GM12878 (cell line): ENCODE measurements at regions not wholly inside any gene's neighbourhood (a gene's known extent, or its start where the extent isn't known, plus 50 kb on each side); places are given as distances from the start of the nearest gene placed in this dataset.

Source experiments
- ATAC-seq: fragments of 200-7000 bp; cut with Tn5 transposase; 3 replicates; pipeline ENCODE4 v1.9.1; 2020; ENCODE audit warnings: mild to moderate bottlenecking, moderate library complexity
- BruUV-seq: library from RNA; stranded (reverse); fragments of 400-500 nt; replicated peaks from 2 replicates; lab custom pipeline; 2021; lab: Mats Ljungman, UMichigan
- CTCF ChIA-PET: fragments of 300-600 bp; sonication (Branson Sonifier 250); formaldehyde crosslinking; extraction: SDS; loops from one replicate; lab custom pipeline; 2021; ENCODE audit warnings: inconsistent platforms; lab: Yijun Ruan, JAX
- POLR2A ChIA-PET: fragments of 350-600 bp; formaldehyde crosslinking; extraction: SDS; loops from one replicate; lab custom pipeline; 2021; ENCODE audit warnings: inconsistent platforms; lab: Charles Lee
- RAD21 ChIA-PET: fragments of 300-600 bp; sonication (Branson Sonifier 250); formaldehyde crosslinking; loops from one replicate; lab custom pipeline; 2023; ENCODE audit warnings: antibody characterized with exemption; ENCODE audit not compliant: unreplicated experiment; lab: Charles Lee
- SMC1A ChIA-PET: fragments of 300-600 bp; sonication (Branson Sonifier 250); formaldehyde crosslinking; loops from one replicate; lab custom pipeline; 2023; ENCODE audit not compliant: unreplicated experiment, uncharacterized antibody; lab: Charles Lee
- DNase-seq: peaks from one replicate; pipeline ENCODE4 v3.0.0-alpha.2; 2011; ENCODE audit warnings: low read depth, low spot score
- FAIRE-seq: peaks from 3 replicates; lab custom pipeline; 2011; peaks lifted over from hg19 to GRCh38; lab: Jason Lieb, UNC
- H2AFZ ChIP-seq: 2 replicates; pipeline ENCODE4 v1.6.0; 2011; ENCODE audit warnings: low read depth, low read length, control low read depth; ENCODE audit not compliant: control insufficient read depth
- H3K27ac ChIP-seq: 2 replicates; pipeline ENCODE4 v1.5.1; 2011; ENCODE audit warnings: control low read depth; ENCODE audit not compliant: control insufficient read depth, insufficient read depth
- H3K27me3 ChIP-seq, 2 experiments: replicated peaks in 1 of 2; 2 replicates each; pipeline versions ENCODE4 v1.6.0 to v1.6.1; 2011; ENCODE audit warnings: low read length in 1 of 2; ENCODE audit not compliant: control insufficient read depth in 2 of 2, insufficient read depth in 2 of 2
- H3K36me3 ChIP-seq, 2 experiments: 2 replicates each; pipeline ENCODE4 v1.5.1; 2011; ENCODE audit warnings: low read length in 1 of 2; ENCODE audit not compliant: control insufficient read depth in 2 of 2, insufficient read depth in 2 of 2
- H3K4me1 ChIP-seq: 2 replicates; pipeline ENCODE4 v1.6.1; 2011; ENCODE audit warnings: mild to moderate bottlenecking, low read length, moderate library complexity, mixed read lengths; ENCODE audit not compliant: control insufficient read depth, insufficient read depth
- H3K4me2 ChIP-seq: 2 replicates; pipeline ENCODE4 v1.6.0; 2011; ENCODE audit warnings: control low read depth; ENCODE audit not compliant: control insufficient read depth, insufficient read depth
- H3K4me3 ChIP-seq: fragments of 200-600 bp; sonication (generic); 2 replicates; pipeline ENCODE4 v1.5.1; 2016
- H3K79me2 ChIP-seq: 2 replicates; pipeline ENCODE4 v1.6.0; 2011; ENCODE audit warnings: low read length; ENCODE audit not compliant: control insufficient read depth, insufficient read depth
- H3K9ac ChIP-seq: 2 replicates; pipeline ENCODE4 v1.8.0; 2011; ENCODE audit warnings: low read length, control low read depth, mixed read lengths; ENCODE audit not compliant: control insufficient read depth, insufficient read depth
- H3K9me3 ChIP-seq: replicated peaks from 3 replicates; pipeline ENCODE4 v1.5.1; 2011; ENCODE audit warnings: mild to moderate bottlenecking, low read length; ENCODE audit not compliant: control insufficient read depth, insufficient read depth
- H4K20me1 ChIP-seq: 2 replicates; pipeline ENCODE4 v1.6.0; 2011; ENCODE audit not compliant: control insufficient read depth, insufficient read depth
- BHLHE40 ChIP-seq, 2 experiments: fragments of 450-650 bp in 1 of 2; IDR thresholded peaks; 2 replicates each; pipeline ENCODE4 v1.6.1; 2011 to 2017; ENCODE audit warnings: low read depth in 2 of 2, borderline replicate concordance in 1 of 2, improper control_type of control experiment in 1 of 2, low read length in 1 of 2, mild to moderate bottlenecking in 1 of 2
- IKZF1 ChIP-seq: fragments of 450-650 bp; conservative IDR thresholded peaks from 2 replicates; pipeline ENCODE4 v1.6.1; 2017; ENCODE audit warnings: antibody characterized with exemption, mild to moderate bottlenecking
- IKZF2 ChIP-seq, 2 experiments: fragments of 450-650 bp; IDR thresholded peaks; 2 replicates each; pipeline ENCODE4 v1.6.1; 2017; ENCODE audit warnings: mild to moderate bottlenecking in 2 of 2, moderate library complexity in 2 of 2
- NBN ChIP-seq: fragments of 450-650 bp; IDR thresholded peaks from 2 replicates; pipeline ENCODE4 v1.6.1; 2016
- RUNX3 ChIP-seq: IDR thresholded peaks from 2 replicates; pipeline ENCODE4 v1.6.1; 2012; ENCODE audit warnings: low read length, inconsistent platforms
- SPI1 ChIP-seq: IDR thresholded peaks from 2 replicates; pipeline ENCODE4 v1.6.1; 2011; ENCODE audit warnings: low read depth, mild to moderate bottlenecking, low read length, moderate library complexity, borderline replicate concordance; ENCODE audit not compliant: insufficient read depth
- TCF7 ChIP-seq: IDR thresholded peaks from 2 replicates; pipeline ENCODE4 v1.6.1; 2014; ENCODE audit warnings: antibody characterized with exemption, borderline replicate concordance
- WGBS: methylation state at CpG from one replicate; pipeline ENCODE4 v1.1.6; 2016; ENCODE audit warnings: low lambda C conversion rate; ENCODE audit not compliant: insufficient replicate concordance, insufficient coverage; ENCODE audit errors: missing lambda C conversion rate; 5-methylcytosine and 5-hydroxymethylcytosine counted together
- in situ Hi-C: fragments of 300-500 bp; cut with MboI; formaldehyde crosslinking; loops from 9 replicates; pipeline ENCODE4 v1.14.3; 2018; ENCODE audit warnings: mixed read lengths
- intact Hi-C: fragments of 100-400 bp; cut with micrococcal nuclease; formaldehyde crosslinking; loops from one replicate; pipeline ENCODE4 v1.14.2; 2022; ENCODE audit not compliant: unreplicated experiment

- ChIA-PET SMC1A (interaction anchor here (0.6 kb wide), 1 partner anchor 63 kb away, joined by 3 read pairs; no protein-coding TSS in a partner anchor), RAD21 (no interaction called here), CTCF (no interaction called here), POLR2A (no interaction called here)
- no peaks in the 10 kb centered on the region for H3K36me3 ChIP-seq
- FAIRE-seq = no peak
- no peaks in the 10 kb centered on the region for H3K4me1 ChIP-seq
- in situ Hi-C loops = no loop called here
- H3K9ac ChIP-seq = no peak overlapping the region
- DNase-seq = no peak
- no peak overlapping the region for H3K27ac ChIP-seq
- no peaks in the 10 kb centered on the region for H3K79me2 ChIP-seq
- no peak overlapping the region for H3K4me3 ChIP-seq
- 4% methylated on average over 2 of the region's 2 CpGs for WGBS
- no peak overlapping the region for H2AFZ ChIP-seq
- no peak overlapping the region for H3K4me2 ChIP-seq
- intact Hi-C loops = no loop called here
- no peaks in the 10 kb centered on the region for H3K27me3 ChIP-seq
- H3K9me3 ChIP-seq = no peaks in the 10 kb centered on the region; the same call in 2 of the 3 replicates
- H4K20me1 ChIP-seq = no peaks in the 10 kb centered on the region
- no peak for ATAC-seq
- TF ChIP-seq IKZF1 (no peak), SPI1 (peak; percentile 40; the same call in 1 of the 2 replicates), RUNX3 (no peak)
- no TSS peak for BruUV-seq
Measured at GRCh38 chr22:34814260-34815025, 251.5 kb upstream of the ISX start.

- Histone ChIP-seq H3K4me1 (no peaks in the 10 kb centered on the region), H3K4me2 (no peak overlapping the region), H4K20me1 (no peaks in the 10 kb centered on the region), H3K4me3 (no peak overlapping the region), H3K36me3 (no peaks in the 10 kb centered on the region), H3K27ac (no peak overlapping the region), H2AFZ (no peak overlapping the region), H3K9me3 (no peaks in the 10 kb centered on the region), H3K9ac (no peak overlapping the region), H3K79me2 (no peaks in the 10 kb centered on the region), H3K27me3 (no peaks in the 10 kb centered on the region)
- ChIA-PET SMC1A (no interaction called here), CTCF (no interaction called here), POLR2A (no interaction called here), RAD21 (no interaction called here)
- DNase-seq = no peak
- TF ChIP-seq NBN = no peak
- no peak for TF ChIP-seq IKZF2 (IDR thresholded peaks at IDR 0.05)
- no peak for TF ChIP-seq BHLHE40 (IDR thresholded peaks at IDR 0.05; ENCODE audit: borderline replicate concordance in 1 of 2, low read depth in 2 of 2, low read length in 1 of 2)
- no peak for TF ChIP-seq TCF7
- no peak for FAIRE-seq
- in situ Hi-C loops (no loop called here), intact Hi-C loops (no loop called here)
- WGBS = 12% methylated on average over 3 of the region's 3 CpGs
- BruUV-seq = no TSS peak
- ATAC-seq = no peak
Measured at GRCh38 chr22:34829485-34829884, 236.5 kb upstream of the ISX start.
